Gastrocnemius medialis (tissue), 4 donors: ENCODE measurements at regions not wholly inside any gene's neighbourhood (a gene's known extent, or its start where the extent isn't known, plus 50 kb on each side); places are given as distances from the start of the nearest gene placed in this dataset.
A peak's percentile ranks its signal among the peaks of the same experiment; 100 is the strongest.

Experiments used
- ATAC-seq, 2 donors: fragments of 150-250 bp; one replicate each; pipeline ENCODE4 v1.9.1; 2016
- DNase-seq, 2 donors: peaks; one replicate each; pipeline ENCODE4 v3.0.0-alpha.2; 2019
- H3K27ac ChIP-seq, 4 donors: fragments of 200-600 bp; sonication (generic); 1 replicate in 1 of 4; 2 replicates in 3 of 4; pipeline ENCODE4 v1.5.1; 2016 to 2018; ENCODE audit warnings: mild to moderate bottlenecking in 2 of 4, moderate library complexity in 1 of 4
- H3K27me3 ChIP-seq, 3 donors: fragments of 200-600 bp; sonication (generic) in 2 of 3; 1 replicate in 1 of 3; 2 replicates in 2 of 3; pipeline versions ENCODE4 v1.5.1 to v1.6.0; 2016 to 2019; ENCODE audit warnings: mild to moderate bottlenecking in 1 of 3, moderate library complexity in 1 of 3
- H3K36me3 ChIP-seq, 2 donors: fragments of 200-600 bp; sonication (generic) in 1 of 2; one replicate each; pipeline ENCODE4 v1.5.1; 2017 to 2018
- H3K4me1 ChIP-seq, 2 donors: fragments of 200-600 bp; sonication (generic) in 1 of 2; one replicate each; pipeline ENCODE4 v1.5.1; 2016 to 2017; ENCODE audit warnings: mild to moderate bottlenecking in 2 of 2
- H3K4me3 ChIP-seq, 4 donors: fragments of 200-600 bp; sonication (generic) in 3 of 4; 1 replicate in 1 of 4; 2 replicates in 3 of 4; pipeline ENCODE4 v1.5.1; 2016 to 2019; ENCODE audit warnings: mild to moderate bottlenecking in 2 of 4
- H3K9me3 ChIP-seq, 3 donors: fragments of 200-600 bp; sonication (generic) in 2 of 3; 1 replicate in 1 of 3; 2 replicates in 2 of 3; pipeline ENCODE4 v1.5.1; 2016 to 2019
- POLR2A ChIP-seq, 2 donors: fragments of 450-650 bp; IDR thresholded peaks; one replicate each; pipeline ENCODE4 v1.6.1; 2017; ENCODE audit warnings: antibody characterized with exemption in 2 of 2, mild to moderate bottlenecking in 2 of 2, moderate library complexity in 2 of 2
- in situ Hi-C, 4 donors: fragments of 200-750 bp; cut with MboI; loops; one replicate each; pipeline versions ENCODE4 v1.15.0 to v1.8.0; 2017; ENCODE audit warnings: low sequenced_read_pairs in 4 of 4
- intact Hi-C: fragments of 100-400 bp; cut with DNase I; formaldehyde crosslinking; loops from one replicate; pipeline ENCODE4 v1.15.1; 2023; ENCODE audit warnings: low total_unique reads
- TF ChIP-seq, protein P1 (sequence below), 5 experiments: fragments of 450-650 bp in 3 of 5; fragments of 200-600 bp in 2 of 5; sonication (generic) in 2 of 5; IDR thresholded peaks in 4 of 5; conservative IDR thresholded peaks in 1 of 5; 1 replicate in 4 of 5; 2 replicates in 1 of 5; pipeline ENCODE4 v1.5.1; 2016 to 2019; ENCODE audit warnings: antibody characterized with exemption in 5 of 5, mild to moderate bottlenecking in 3 of 5, moderate library complexity in 3 of 5

DNA sequence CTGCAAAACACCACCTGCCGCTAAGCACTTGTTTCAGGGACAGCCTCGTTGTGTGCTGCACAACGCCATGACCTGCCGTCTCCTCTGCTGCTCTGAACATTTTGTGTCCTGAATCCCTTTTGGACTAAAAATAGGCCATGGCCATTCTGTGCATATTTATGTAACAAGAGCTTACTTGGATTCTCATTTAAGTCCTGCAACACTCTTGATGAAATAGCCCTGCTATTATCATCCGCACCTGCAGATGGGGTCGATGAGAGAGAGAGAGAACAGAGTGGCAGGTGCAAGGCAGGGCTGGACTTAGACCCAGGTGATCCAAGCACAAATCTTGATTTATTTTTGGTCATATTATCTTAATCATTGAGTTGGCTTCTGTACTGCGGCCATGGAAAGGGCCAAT, 121.2 kb upstream of the PRKCQ start:
- in situ Hi-C loops (no loop called here), intact Hi-C loops (loop anchor here (5.0 kb wide), 1 partner anchor 36 kb away; no protein-coding TSS in a partner anchor)
- H3K4me3 ChIP-seq: no peak overlapping the region
- H3K36me3 ChIP-seq: no peaks in the 10 kb centered on the region
- H3K9me3 ChIP-seq: no peaks in the 10 kb centered on the region
- no peaks in the 10 kb centered on the region for H3K27me3 ChIP-seq
- peak; percentile 89 to 94 for ATAC-seq
- H3K4me1 ChIP-seq: peaks cover 10 to 18% of the 10 kb centered on the region in 2 donors
- TF ChIP-seq, protein P1, sequence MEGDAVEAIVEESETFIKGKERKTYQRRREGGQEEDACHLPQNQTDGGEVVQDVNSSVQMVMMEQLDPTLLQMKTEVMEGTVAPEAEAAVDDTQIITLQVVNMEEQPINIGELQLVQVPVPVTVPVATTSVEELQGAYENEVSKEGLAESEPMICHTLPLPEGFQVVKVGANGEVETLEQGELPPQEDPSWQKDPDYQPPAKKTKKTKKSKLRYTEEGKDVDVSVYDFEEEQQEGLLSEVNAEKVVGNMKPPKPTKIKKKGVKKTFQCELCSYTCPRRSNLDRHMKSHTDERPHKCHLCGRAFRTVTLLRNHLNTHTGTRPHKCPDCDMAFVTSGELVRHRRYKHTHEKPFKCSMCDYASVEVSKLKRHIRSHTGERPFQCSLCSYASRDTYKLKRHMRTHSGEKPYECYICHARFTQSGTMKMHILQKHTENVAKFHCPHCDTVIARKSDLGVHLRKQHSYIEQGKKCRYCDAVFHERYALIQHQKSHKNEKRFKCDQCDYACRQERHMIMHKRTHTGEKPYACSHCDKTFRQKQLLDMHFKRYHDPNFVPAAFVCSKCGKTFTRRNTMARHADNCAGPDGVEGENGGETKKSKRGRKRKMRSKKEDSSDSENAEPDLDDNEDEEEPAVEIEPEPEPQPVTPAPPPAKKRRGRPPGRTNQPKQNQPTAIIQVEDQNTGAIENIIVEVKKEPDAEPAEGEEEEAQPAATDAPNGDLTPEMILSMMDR (IDR thresholded peaks at IDR 0.05 in 4 of 5, conservative IDR thresholded peaks at IDR 0.05 in 1 of 5): peak in 1 of 5 experiments; percentile 10
- no peak for TF ChIP-seq POLR2A (IDR thresholded peaks at IDR 0.05)
- H3K27ac ChIP-seq: peak overlapping the region; percentile 27 to 62 (median 54)
- peak; percentile 6 to 58 for DNase-seq

DNA sequence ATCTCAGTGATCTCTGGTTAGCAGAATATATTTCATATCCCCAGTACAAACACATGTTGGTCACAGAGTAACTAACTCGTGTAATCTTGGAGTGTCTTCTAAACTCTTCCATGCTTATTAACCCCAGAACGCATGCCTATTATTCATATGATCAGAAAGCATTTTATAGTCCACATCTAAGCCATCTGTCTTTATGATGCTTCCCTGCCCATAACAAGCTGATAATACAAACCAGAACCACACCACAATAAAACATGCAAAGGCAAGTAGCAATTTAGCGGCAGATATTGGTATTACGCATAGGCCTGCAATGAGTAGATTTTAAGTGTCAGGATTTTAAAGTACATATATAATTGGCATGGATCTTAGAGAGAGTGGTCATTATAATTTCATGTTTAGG, 120.0 kb upstream of the PRKCQ start:
- in situ Hi-C loops (no loop called here), intact Hi-C loops (loop anchor here (5.0 kb wide), 1 partner anchor 37 kb away; no protein-coding TSS in a partner anchor)
- H3K4me3 ChIP-seq: no peak overlapping the region
- no peaks in the 10 kb centered on the region for H3K36me3 ChIP-seq
- H3K9me3 ChIP-seq: no peaks in the 10 kb centered on the region
- H3K4me1 ChIP-seq: peaks cover 10 to 18% of the 10 kb centered on the region in 2 donors
- H3K27me3 ChIP-seq: no peaks in the 10 kb centered on the region
- no peak for TF ChIP-seq POLR2A (IDR thresholded peaks at IDR 0.05)
- TF ChIP-seq, protein P1 (IDR thresholded peaks at IDR 0.05 in 4 of 5, conservative IDR thresholded peaks at IDR 0.05 in 1 of 5): no peak
- ATAC-seq: no peak
- no peak overlapping the region for H3K27ac ChIP-seq
- DNase-seq: no peak

DNA sequence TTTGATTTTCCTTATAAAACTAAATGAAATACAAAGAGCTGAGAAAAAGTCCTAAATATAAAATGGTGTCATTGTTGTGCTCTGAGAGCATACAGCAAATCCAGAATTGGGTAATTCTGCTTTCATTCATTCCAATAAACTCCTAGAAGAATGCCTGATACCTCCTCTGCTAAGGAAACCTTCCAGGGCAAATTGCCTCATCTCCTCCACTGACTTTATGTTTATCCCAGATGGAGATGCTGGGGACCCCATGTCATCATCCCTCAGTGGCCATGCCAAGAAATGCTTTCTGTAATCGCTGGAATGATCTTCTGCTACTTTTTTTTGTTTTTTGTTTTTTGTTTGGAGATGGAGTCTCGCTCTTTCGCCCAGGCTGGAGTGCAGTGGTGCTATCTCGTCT, 119.3 kb upstream of the PRKCQ start:
- in situ Hi-C loops: loop anchor here in 1 of 4 donors (25.0 kb wide), 1 partner anchor 713 kb away; the partner anchor contains the start of gene SFMBT2

DNA sequence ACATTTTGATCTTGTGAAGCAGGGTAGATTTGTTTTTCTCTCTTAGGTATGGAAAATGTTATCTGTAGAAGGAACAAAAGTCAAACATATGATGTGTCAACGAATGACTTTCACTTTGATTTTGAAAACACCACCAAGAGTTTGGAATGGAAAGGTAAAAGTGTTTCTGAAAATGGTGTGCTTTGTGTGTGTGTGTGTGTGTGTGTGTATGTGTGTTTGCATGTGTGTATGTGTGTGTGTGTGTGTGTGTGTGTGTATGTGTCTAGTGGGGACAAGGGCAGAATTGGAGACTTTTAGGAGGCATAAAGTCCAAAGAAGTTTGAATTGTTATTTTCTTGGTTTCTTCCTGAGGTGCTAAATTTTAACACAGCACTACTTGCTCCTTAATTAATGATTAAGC, 115.4 kb upstream of the PRKCQ start:
- in situ Hi-C loops (loop anchor here in 1 of 4 donors (25.0 kb wide), 1 partner anchor 717 kb away; the partner anchor contains the start of gene SFMBT2), intact Hi-C loops (no loop called here)
- no peak overlapping the region for H3K4me3 ChIP-seq
- ATAC-seq (no peak), DNase-seq (no peak)
- H3K27me3 ChIP-seq: no peaks in the 10 kb centered on the region
- H3K9me3 ChIP-seq: no peaks in the 10 kb centered on the region
- H3K4me1 ChIP-seq: peaks cover 0 to under 1% of the 10 kb centered on the region in 2 donors
- H3K36me3 ChIP-seq: no peaks in the 10 kb centered on the region
- no peak overlapping the region for H3K27ac ChIP-seq
- no peak for TF ChIP-seq POLR2A (IDR thresholded peaks at IDR 0.05)
- TF ChIP-seq, protein P1 (IDR thresholded peaks at IDR 0.05 in 4 of 5, conservative IDR thresholded peaks at IDR 0.05 in 1 of 5): no peak

More for the DNA sequence above, 119.3 kb upstream of the PRKCQ start:
- no peaks in the 10 kb centered on the region for H3K27me3 ChIP-seq
- H3K4me3 ChIP-seq: no peak overlapping the region
- H3K4me1 ChIP-seq: peaks cover 7 to 15% of the 10 kb centered on the region in 2 donors
- intact Hi-C loops: no loop called here
- TF ChIP-seq POLR2A (IDR thresholded peaks at IDR 0.05): no peak
- TF ChIP-seq, protein P1 (IDR thresholded peaks at IDR 0.05 in 4 of 5, conservative IDR thresholded peaks at IDR 0.05 in 1 of 5): no peak
- no peaks in the 10 kb centered on the region for H3K36me3 ChIP-seq
- DNase-seq (no peak), ATAC-seq (no peak)
- no peak overlapping the region for H3K27ac ChIP-seq
- no peaks in the 10 kb centered on the region for H3K9me3 ChIP-seq
